GM11168 (cell line): ENCODE measurements at regions not wholly inside any gene's neighbourhood (a gene's known extent, or its start where the extent isn't known, plus 50 kb on each side); places are given as distances from the start of the nearest gene placed in this dataset.
"Not testable (repeated sequence)": the region's sequence is repeated elsewhere in the genome, so short reads cannot be mapped to it uniquely, and the experiment has no call there.

ENCODE experiments used
- in situ Hi-C: fragments of 300-500 bp; cut with MboI; formaldehyde crosslinking; loops from one replicate; pipeline ENCODE4 v1.12.0; 2022; ENCODE audit warnings: low sequenced_read_pairs; ENCODE audit not compliant: unreplicated experiment

GRCh38 chr22:22946131-22946530 lies 58.5 kb downstream of the IGLL5 start:
- in situ Hi-C loops = no loop called here

- in situ Hi-C loops = no loop called here
These were observed 61.3 kb downstream of the IGLL5 start for GRCh38 chr22:22948651-22949571.

GRCh38 chr22:22949953-22950352 lies 62.3 kb downstream of the IGLL5 start:
- in situ Hi-C loops = loop anchor here (5.0 kb wide), 1 partner anchor 98 kb away; no protein-coding TSS in a partner anchor

GRCh38 chr22:22951035-22951434 lies 63.4 kb downstream of the IGLL5 start:
- in situ Hi-C loops = loop anchor here (5.0 kb wide), 1 partner anchor 99 kb away; no protein-coding TSS in a partner anchor

GRCh38 chr22:22952531-22953280 lies 65.1 kb downstream of the IGLL5 start:
- in situ Hi-C loops = loop anchor here (5.0 kb wide), 1 partner anchor 100 kb away; no protein-coding TSS in a partner anchor

- in situ Hi-C loops = loop anchor here (5.0 kb wide), 1 partner anchor 101 kb away; no protein-coding TSS in a partner anchor
These were observed 66.2 kb downstream of the IGLL5 start for GRCh38 chr22:22953791-22954190.

- in situ Hi-C loops = loop anchor here (5.0 kb wide), 1 partner anchor 102 kb away; no protein-coding TSS in a partner anchor
These were observed 67.0 kb downstream of the IGLL5 start for GRCh38 chr22:22954656-22955055.

- in situ Hi-C loops = no loop called here
These were observed 67.7 kb downstream of the IGLL5 start for GRCh38 chr22:22955276-22955798.

GRCh38 chr22:22955866-22956535 lies 68.4 kb downstream of the IGLL5 start:
- in situ Hi-C loops = no loop called here

GRCh38 chr22:22957090-22957489 lies 69.5 kb downstream of the IGLL5 start:
- in situ Hi-C loops = no loop called here

- in situ Hi-C loops = no loop called here
These were observed 71.0 kb downstream of the IGLL5 start for GRCh38 chr22:22958621-22959020.

- in situ Hi-C loops = no loop called here
These were observed 71.7 kb downstream of the IGLL5 start for GRCh38 chr22:22959147-22959827.

- in situ Hi-C loops = loop anchor here (5.0 kb wide), 1 partner anchor 162 kb away; no protein-coding TSS in a partner anchor
These were observed 72.7 kb downstream of the IGLL5 start for GRCh38 chr22:22960307-22960706.

GRCh38 chr22:22961574-22961973 lies 74.0 kb downstream of the IGLL5 start:
- in situ Hi-C loops = loop anchor here (5.0 kb wide), 1 partner anchor 161 kb away; no protein-coding TSS in a partner anchor

- in situ Hi-C loops = no loop called here
These were observed 80.8 kb downstream of the IGLL5 start for GRCh38 chr22:22968366-22968765.

- in situ Hi-C loops = not testable (repeated sequence)
These were observed 85.0 kb downstream of the IGLL5 start for GRCh38 chr22:22972605-22973004.

- in situ Hi-C loops = no loop called here
These were observed 85.7 kb downstream of the IGLL5 start for GRCh38 chr22:22973336-22973735.

- in situ Hi-C loops = no loop called here
These were observed 86.5 kb downstream of the IGLL5 start for GRCh38 chr22:22974156-22974555.

- in situ Hi-C loops = loop anchor here (25.0 kb wide), 1 partner anchor 312 kb away; no protein-coding TSS in a partner anchor
These were observed 87.4 kb downstream of the IGLL5 start for GRCh38 chr22:22974795-22975580.
